SK-N-SH treated with all-trans-retinoic acid at 6 μM for 48 hours (cell line): ENCODE measurements at regions not wholly inside any gene's neighbourhood (a gene's known extent, or its start where the extent isn't known, plus 50 kb on each side); places are given as distances from the start of the nearest gene placed in this dataset.
"Not testable (repeated sequence)": the region's sequence is repeated elsewhere in the genome, so short reads cannot be mapped to it uniquely, and the experiment has no call there.

Source experiments
- ATAC-seq: fragments of 200-7000 bp; cut with Tn5 transposase; 3 replicates; pipeline ENCODE4 v1.9.1; 2020; ENCODE audit warnings: mild to moderate bottlenecking, moderate library complexity
- BACH2 ChIP-seq: fragments of 250-450 bp; sonication (Bioruptor Pico); IDR thresholded peaks from 2 replicates; pipeline ENCODE4 v1.9.0; 2021; ENCODE audit warnings: mild to moderate bottlenecking, borderline replicate concordance
- CSDC2 ChIP-seq: fragments of 250-450 bp; sonication (Bioruptor Pico); IDR thresholded peaks from 2 replicates; pipeline ENCODE4 v1.5.0; 2020; ENCODE audit warnings: mild to moderate bottlenecking, moderate library complexity
- ESRRG ChIP-seq: fragments of 250-450 bp; sonication (Bioruptor Pico); IDR thresholded peaks from 2 replicates; pipeline ENCODE4 v1.6.1; 2021; ENCODE audit warnings: mild to moderate bottlenecking
- GLIS3 ChIP-seq: fragments of 250-450 bp; sonication (Bioruptor Pico); IDR thresholded peaks from 2 replicates; pipeline ENCODE4 v1.5.0; 2020; ENCODE audit warnings: mild to moderate bottlenecking, moderate library complexity
- ISL1 ChIP-seq: fragments of 250-450 bp; sonication (Bioruptor Pico); IDR thresholded peaks from 2 replicates; pipeline ENCODE4 v2.1.2; 2022; ENCODE audit warnings: mild to moderate bottlenecking, moderate library complexity
- OSR1 ChIP-seq: fragments of 250-450 bp; sonication (Bioruptor Pico); IDR thresholded peaks from 2 replicates; pipeline ENCODE4 v1.8.0; 2022; ENCODE audit warnings: moderate library complexity, mild to moderate bottlenecking, inconsistent platforms
- PPARA ChIP-seq: fragments of 250-450 bp; sonication (Bioruptor Pico); IDR thresholded peaks from 2 replicates; pipeline ENCODE4 v1.5.0; 2020; ENCODE audit warnings: mild to moderate bottlenecking, borderline replicate concordance
- RARB ChIP-seq: fragments of 250-450 bp; sonication (Bioruptor Pico); IDR thresholded peaks from 2 replicates; pipeline ENCODE4 v1.8.0; 2021; ENCODE audit warnings: mild to moderate bottlenecking, moderate library complexity
- SNAI2 ChIP-seq: fragments of 250-450 bp; sonication (Bioruptor Pico); IDR thresholded peaks from 2 replicates; pipeline ENCODE4 v1.5.0; 2020; ENCODE audit warnings: mild to moderate bottlenecking, moderate library complexity
- TCF4 ChIP-seq: fragments of 250-450 bp; sonication (Bioruptor Pico); IDR thresholded peaks from 2 replicates; pipeline ENCODE4 v1.8.0; 2021; ENCODE audit warnings: mild to moderate bottlenecking, moderate library complexity, borderline replicate concordance
- TOX ChIP-seq: fragments of 250-450 bp; sonication (Bioruptor Pico); IDR thresholded peaks from 2 replicates; pipeline ENCODE4 v1.8.0; 2021; ENCODE audit warnings: mild to moderate bottlenecking, moderate library complexity, borderline replicate concordance
- ZC3H10 ChIP-seq: fragments of 250-450 bp; sonication (Bioruptor Pico); IDR thresholded peaks from 2 replicates; pipeline ENCODE4 v1.5.1; 2021; ENCODE audit warnings: mild to moderate bottlenecking, moderate library complexity
- ZFP3 ChIP-seq: fragments of 250-450 bp; sonication (Bioruptor Pico); IDR thresholded peaks from 2 replicates; pipeline ENCODE4 v1.5.0; 2020; ENCODE audit warnings: mild to moderate bottlenecking, moderate library complexity
- ZFP30 ChIP-seq: fragments of 450-650 bp; formaldehyde crosslinking; IDR thresholded peaks from 2 replicates; pipeline ENCODE4 v1.5.0; 2022; ENCODE audit warnings: mild to moderate bottlenecking, moderate library complexity
- ZNF565 ChIP-seq: fragments of 450-650 bp; formaldehyde crosslinking; conservative IDR thresholded peaks from 2 replicates; pipeline ENCODE4 v1.5.0; 2020; ENCODE audit warnings: low read depth, mild to moderate bottlenecking, moderate library complexity
- ZNF70 ChIP-seq: fragments of 450-650 bp; formaldehyde crosslinking; IDR thresholded peaks from 2 replicates; pipeline ENCODE4 v1.5.0; 2020; ENCODE audit warnings: mild to moderate bottlenecking, moderate library complexity
- ZNF8 ChIP-seq: fragments of 450-650 bp; formaldehyde crosslinking; IDR thresholded peaks from 2 replicates; pipeline ENCODE4 v1.5.0; 2020; ENCODE audit warnings: mild to moderate bottlenecking, moderate library complexity
- TF ChIP-seq, protein P1 (sequence below): fragments of 250-450 bp; sonication (Bioruptor Pico); IDR thresholded peaks from 2 replicates; pipeline ENCODE4 v1.8.0; 2020; ENCODE audit warnings: mild to moderate bottlenecking, moderate library complexity, borderline replicate concordance
- TF ChIP-seq, protein P2 (sequence below): fragments of 250-450 bp; sonication (Bioruptor Pico); IDR thresholded peaks from 2 replicates; pipeline ENCODE4 v1.5.1; 2021; ENCODE audit warnings: mild to moderate bottlenecking, moderate library complexity
- TF ChIP-seq, protein P3 (sequence below): fragments of 250-450 bp; sonication (Bioruptor Pico); IDR thresholded peaks from 2 replicates; pipeline ENCODE4 v1.5.0; 2020; ENCODE audit warnings: mild to moderate bottlenecking, moderate library complexity
- TF ChIP-seq, protein P4 (sequence below): fragments of 250-450 bp; sonication (Bioruptor Pico); IDR thresholded peaks from 2 replicates; pipeline ENCODE4 v1.5.1; 2020; ENCODE audit warnings: low read depth, mild to moderate bottlenecking, moderate library complexity

DNA sequence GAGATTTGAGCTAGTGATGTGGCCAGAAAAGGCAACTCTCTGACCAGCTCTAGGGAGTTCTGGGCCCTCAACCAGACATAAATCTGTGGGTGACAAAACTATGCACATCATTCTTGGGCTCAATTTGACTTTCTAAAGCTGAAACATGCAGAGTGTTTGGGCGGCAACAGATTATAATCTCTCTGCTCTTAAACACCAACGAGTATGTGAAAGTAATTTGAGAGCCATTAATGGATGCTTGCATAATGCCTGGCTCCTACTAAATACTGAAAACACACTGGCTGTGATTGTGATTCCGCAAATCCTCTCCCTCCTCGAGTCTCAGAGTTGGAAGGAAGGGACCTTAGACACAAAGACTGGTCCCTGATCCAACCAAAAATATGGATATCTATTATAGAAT lies 186.7 kb downstream of the UACA start (continued):
- TF ChIP-seq, protein P1, sequence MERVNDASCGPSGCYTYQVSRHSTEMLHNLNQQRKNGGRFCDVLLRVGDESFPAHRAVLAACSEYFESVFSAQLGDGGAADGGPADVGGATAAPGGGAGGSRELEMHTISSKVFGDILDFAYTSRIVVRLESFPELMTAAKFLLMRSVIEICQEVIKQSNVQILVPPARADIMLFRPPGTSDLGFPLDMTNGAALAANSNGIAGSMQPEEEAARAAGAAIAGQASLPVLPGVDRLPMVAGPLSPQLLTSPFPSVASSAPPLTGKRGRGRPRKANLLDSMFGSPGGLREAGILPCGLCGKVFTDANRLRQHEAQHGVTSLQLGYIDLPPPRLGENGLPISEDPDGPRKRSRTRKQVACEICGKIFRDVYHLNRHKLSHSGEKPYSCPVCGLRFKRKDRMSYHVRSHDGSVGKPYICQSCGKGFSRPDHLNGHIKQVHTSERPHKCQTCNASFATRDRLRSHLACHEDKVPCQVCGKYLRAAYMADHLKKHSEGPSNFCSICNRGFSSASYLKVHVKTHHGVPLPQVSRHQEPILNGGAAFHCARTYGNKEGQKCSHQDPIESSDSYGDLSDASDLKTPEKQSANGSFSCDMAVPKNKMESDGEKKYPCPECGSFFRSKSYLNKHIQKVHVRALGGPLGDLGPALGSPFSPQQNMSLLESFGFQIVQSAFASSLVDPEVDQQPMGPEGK = no peak
- TF ChIP-seq BACH2 (no peak), ZFP30 (CRISPR knock-in tag) (no peak), GLIS3 (CRISPR knock-in tag) (no peak)
- TF ChIP-seq, all 23 proteins: peak for 0

DNA sequence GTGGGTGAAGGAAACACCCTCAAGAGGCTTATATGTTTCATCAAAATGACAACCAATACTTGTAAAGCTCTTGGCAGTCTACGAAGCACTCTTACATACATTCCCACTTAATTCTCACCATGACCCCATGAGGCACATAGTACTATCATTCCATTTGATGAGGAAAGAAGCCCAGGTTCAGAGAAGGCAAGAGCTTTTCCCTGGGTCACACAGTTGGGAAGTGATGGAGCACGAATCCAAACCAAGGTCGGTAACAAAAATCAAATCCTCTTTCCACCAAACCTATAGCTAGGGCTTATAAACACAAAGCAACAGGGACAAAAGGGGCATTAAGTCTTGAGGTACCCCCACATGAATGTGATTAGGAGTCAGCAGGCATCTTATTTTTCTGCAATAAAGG lies 187.1 kb downstream of the UACA start:
- TF ChIP-seq ZFP3 (no peak), OSR1 (CRISPR knock-in tag) (no peak), BACH2 (no peak), ZNF565 (CRISPR knock-in tag) (no peak), TCF4 (CRISPR knock-in tag) (no peak), ZNF8 (CRISPR knock-in tag) (no peak), ZC3H10 (CRISPR knock-in tag) (no peak), ISL1 (no peak), SNAI2 (CRISPR knock-in tag) (no peak), ZFP30 (CRISPR knock-in tag) (no peak), GLIS3 (CRISPR knock-in tag) (no peak), PPARA (no peak), ESRRG (CRISPR knock-in tag) (no peak), CSDC2 (CRISPR knock-in tag) (no peak), RARB (CRISPR knock-in tag) (no peak)
- TF ChIP-seq, protein P2, sequence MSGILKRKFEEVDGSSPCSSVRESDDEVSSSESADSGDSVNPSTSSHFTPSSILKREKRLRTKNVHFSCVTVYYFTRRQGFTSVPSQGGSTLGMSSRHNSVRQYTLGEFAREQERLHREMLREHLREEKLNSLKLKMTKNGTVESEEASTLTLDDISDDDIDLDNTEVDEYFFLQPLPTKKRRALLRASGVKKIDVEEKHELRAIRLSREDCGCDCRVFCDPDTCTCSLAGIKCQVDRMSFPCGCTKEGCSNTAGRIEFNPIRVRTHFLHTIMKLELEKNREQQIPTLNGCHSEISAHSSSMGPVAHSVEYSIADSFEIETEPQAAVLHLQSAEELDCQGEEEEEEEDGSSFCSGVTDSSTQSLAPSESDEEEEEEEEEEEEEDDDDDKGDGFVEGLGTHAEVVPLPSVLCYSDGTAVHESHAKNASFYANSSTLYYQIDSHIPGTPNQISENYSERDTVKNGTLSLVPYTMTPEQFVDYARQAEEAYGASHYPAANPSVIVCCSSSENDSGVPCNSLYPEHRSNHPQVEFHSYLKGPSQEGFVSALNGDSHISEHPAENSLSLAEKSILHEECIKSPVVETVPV = no peak
- TF ChIP-seq, protein P3, sequence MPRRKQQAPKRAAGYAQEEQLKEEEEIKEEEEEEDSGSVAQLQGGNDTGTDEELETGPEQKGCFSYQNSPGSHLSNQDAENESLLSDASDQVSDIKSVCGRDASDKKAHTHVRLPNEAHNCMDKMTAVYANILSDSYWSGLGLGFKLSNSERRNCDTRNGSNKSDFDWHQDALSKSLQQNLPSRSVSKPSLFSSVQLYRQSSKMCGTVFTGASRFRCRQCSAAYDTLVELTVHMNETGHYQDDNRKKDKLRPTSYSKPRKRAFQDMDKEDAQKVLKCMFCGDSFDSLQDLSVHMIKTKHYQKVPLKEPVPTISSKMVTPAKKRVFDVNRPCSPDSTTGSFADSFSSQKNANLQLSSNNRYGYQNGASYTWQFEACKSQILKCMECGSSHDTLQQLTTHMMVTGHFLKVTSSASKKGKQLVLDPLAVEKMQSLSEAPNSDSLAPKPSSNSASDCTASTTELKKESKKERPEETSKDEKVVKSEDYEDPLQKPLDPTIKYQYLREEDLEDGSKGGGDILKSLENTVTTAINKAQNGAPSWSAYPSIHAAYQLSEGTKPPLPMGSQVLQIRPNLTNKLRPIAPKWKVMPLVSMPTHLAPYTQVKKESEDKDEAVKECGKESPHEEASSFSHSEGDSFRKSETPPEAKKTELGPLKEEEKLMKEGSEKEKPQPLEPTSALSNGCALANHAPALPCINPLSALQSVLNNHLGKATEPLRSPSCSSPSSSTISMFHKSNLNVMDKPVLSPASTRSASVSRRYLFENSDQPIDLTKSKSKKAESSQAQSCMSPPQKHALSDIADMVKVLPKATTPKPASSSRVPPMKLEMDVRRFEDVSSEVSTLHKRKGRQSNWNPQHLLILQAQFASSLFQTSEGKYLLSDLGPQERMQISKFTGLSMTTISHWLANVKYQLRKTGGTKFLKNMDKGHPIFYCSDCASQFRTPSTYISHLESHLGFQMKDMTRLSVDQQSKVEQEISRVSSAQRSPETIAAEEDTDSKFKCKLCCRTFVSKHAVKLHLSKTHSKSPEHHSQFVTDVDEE = no peak
- TF ChIP-seq, protein P1 = no peak
- TF ChIP-seq, protein P4, sequence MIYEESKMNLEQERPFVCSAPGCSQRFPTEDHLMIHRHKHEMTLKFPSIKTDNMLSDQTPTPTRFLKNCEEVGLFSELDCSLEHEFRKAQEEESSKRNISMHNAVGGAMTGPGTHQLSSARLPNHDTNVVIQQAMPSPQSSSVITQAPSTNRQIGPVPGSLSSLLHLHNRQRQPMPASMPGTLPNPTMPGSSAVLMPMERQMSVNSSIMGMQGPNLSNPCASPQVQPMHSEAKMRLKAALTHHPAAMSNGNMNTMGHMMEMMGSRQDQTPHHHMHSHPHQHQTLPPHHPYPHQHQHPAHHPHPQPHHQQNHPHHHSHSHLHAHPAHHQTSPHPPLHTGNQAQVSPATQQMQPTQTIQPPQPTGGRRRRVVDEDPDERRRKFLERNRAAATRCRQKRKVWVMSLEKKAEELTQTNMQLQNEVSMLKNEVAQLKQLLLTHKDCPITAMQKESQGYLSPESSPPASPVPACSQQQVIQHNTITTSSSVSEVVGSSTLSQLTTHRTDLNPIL (CRISPR knock-in tag) = no peak
- TF ChIP-seq, all 23 proteins: peak for 0
- no peak for ATAC-seq

DNA sequence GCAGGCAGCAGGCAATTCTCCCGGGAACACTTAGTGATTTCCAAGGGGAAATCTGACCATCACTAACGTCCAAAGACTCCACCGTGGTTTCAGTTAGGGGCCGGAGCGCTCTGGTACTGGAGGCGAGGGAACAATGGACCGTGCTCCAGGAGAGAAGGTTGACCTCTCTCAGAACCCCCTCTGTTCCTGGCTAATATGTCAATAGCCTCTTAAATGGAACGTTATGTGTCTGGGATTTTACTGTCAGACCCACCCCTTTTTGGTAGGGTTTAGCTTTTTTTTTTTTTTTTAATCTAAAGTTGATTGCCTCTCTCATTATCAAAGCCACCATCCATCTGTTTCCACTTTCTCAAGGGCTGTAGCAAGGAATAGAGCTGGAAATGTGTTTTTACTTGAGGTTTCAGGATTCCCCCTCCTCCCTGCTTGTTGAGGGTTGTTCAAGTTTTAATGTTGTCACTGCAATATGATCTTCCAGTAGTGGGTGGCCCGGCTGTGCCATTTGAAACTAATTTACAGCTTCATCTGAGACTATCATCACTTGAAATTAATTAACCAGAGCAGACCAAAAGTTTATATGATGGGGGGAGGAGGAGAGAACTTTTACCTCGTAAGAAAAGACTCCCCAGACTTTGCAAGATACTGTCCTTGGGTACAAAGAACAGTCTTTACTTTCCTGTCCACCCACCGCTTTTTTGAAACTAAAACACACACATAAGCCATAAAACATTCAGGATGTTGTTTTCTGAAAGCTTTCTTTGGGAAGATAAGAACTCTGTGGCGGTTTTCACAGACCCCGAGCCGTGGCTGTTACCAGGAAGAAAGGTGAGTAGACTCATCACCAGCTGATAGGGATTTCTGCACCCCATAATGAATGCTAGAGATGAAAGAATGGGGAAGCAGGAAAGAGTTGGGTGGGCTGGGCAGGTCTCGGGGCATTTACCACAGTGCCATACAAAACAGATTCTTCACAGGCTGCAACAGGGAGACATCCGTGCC lies 187.8 kb downstream of the UACA start:
- peak; percentile 78 for ATAC-seq
- TF ChIP-seq ZNF8 (CRISPR knock-in tag) = no peak
- TF ChIP-seq TOX (CRISPR knock-in tag) = no peak
- no peak for TF ChIP-seq CSDC2 (CRISPR knock-in tag)
- no peak for TF ChIP-seq ZC3H10 (CRISPR knock-in tag)
- TF ChIP-seq ZNF70 (CRISPR knock-in tag) = no peak
- no peak for TF ChIP-seq OSR1 (CRISPR knock-in tag)
- TF ChIP-seq, protein P3 = no peak
- no peak for TF ChIP-seq GLIS3 (CRISPR knock-in tag)
- TF ChIP-seq BACH2 = no peak
- TF ChIP-seq, protein P4 (CRISPR knock-in tag) = no peak

DNA sequence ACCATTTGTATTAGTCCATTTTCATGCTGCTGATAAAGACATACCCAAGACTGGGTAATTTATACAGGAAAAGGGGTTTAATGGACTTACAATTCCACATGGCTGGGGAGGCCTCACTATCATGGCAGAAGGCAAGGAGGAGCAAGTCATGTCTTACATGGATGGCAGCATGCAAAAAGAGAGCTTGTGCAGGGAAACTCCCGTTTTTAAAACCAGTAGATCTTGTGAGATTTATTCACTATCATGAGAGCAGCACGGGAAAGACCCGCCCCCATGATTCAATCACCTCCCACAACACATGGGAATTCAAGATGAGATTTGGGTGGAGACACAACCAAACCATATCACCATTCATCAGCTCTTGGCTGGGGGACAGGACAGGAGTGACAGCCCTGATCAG lies 189.0 kb downstream of the UACA start:
- ATAC-seq = not testable (repeated sequence)
